GM13976 (cell line): ENCODE measurements at regions not wholly inside any gene's neighbourhood (a gene's known extent, or its start where the extent isn't known, plus 50 kb on each side); places are given as distances from the start of the nearest gene placed in this dataset.
A peak's percentile ranks its signal among the peaks of the same experiment; 100 is the strongest.

Experiments used
- DNase-seq: peaks from one replicate; pipeline ENCODE4 v3.0.0; 2012; ENCODE audit warnings: low spot score
- in situ Hi-C: fragments of 300-500 bp; cut with MboI; formaldehyde crosslinking; loops from one replicate; pipeline ENCODE4 v1.12.0; 2022; ENCODE audit warnings: low sequenced_read_pairs, mixed read lengths, inconsistent platforms; ENCODE audit not compliant: unreplicated experiment
- TF ChIP-seq, protein P1 (sequence below): IDR thresholded peaks from 2 replicates; pipeline ENCODE4 v1.5.1; 2012; ENCODE audit warnings: borderline replicate concordance, mild to moderate bottlenecking; ENCODE audit not compliant: insufficient read depth; ENCODE audit errors: extremely low read depth, missing control alignments, control extremely low read depth

DNA sequence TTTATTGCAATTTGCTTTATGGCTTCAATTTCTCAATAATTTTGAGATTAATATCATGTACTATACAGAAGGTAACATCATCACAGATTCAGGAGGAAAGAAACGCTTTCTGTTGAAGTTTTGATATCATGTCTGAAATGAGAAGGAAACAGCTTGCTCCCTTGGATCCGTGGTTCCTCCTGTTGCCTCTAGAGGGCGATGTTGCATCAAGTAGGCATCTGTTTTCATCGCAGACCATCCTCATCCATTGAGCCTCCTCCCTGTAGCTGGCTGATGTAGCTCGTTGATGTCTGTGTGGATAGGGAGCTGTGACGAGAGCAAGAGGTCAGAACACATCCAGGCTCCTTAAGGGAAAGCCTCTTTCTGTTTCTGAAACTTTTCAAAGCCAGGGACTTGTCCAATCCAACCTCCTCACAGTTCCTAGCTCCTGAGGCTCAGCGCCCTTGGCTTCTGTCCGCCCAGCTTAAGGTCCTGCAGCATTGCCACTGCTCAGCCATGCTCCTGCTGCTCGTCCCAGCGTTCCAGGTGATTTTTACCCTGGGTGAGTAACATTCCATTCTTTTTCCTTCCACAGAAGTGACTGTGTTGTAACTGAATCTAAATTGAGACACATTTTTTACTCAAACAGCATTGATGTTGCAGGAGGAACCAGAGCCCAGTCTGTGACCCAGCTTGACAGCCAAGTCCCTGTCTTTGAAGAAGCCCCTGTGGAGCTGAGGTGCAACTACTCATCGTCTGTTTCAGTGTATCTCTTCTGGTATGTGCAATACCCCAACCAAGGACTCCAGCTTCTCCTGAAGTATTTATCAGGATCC, 304.8 kb upstream of the OR4E1 start:
- DNase-seq, result peak; percentile 58
- in situ Hi-C loops, result no loop called here
- TF ChIP-seq, protein P1, sequence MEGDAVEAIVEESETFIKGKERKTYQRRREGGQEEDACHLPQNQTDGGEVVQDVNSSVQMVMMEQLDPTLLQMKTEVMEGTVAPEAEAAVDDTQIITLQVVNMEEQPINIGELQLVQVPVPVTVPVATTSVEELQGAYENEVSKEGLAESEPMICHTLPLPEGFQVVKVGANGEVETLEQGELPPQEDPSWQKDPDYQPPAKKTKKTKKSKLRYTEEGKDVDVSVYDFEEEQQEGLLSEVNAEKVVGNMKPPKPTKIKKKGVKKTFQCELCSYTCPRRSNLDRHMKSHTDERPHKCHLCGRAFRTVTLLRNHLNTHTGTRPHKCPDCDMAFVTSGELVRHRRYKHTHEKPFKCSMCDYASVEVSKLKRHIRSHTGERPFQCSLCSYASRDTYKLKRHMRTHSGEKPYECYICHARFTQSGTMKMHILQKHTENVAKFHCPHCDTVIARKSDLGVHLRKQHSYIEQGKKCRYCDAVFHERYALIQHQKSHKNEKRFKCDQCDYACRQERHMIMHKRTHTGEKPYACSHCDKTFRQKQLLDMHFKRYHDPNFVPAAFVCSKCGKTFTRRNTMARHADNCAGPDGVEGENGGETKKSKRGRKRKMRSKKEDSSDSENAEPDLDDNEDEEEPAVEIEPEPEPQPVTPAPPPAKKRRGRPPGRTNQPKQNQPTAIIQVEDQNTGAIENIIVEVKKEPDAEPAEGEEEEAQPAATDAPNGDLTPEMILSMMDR, result peak; percentile 92

DNA sequence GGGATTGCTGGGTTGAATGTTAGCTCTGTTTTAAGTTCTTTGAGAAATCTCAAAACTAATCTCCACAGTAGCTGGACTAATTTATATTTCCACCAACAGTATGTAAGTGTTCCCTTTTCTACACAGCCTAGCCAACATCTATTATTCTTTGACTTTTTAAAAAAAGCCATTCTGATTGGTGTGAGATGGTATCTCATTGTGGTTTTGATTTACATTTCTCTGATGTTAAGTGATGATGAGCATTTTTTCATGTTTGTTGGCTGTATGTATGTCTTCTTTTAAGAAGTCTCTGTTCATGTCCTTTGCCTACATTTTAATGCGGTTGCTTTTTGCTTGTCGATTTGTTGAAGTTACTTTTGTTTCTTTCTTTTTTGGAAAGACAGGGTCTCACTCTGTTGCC, 301.1 kb upstream of the OR4E1 start:
- DNase-seq, result no peak
- in situ Hi-C loops, result no loop called here
- TF ChIP-seq, protein P1, result no peak

DNA sequence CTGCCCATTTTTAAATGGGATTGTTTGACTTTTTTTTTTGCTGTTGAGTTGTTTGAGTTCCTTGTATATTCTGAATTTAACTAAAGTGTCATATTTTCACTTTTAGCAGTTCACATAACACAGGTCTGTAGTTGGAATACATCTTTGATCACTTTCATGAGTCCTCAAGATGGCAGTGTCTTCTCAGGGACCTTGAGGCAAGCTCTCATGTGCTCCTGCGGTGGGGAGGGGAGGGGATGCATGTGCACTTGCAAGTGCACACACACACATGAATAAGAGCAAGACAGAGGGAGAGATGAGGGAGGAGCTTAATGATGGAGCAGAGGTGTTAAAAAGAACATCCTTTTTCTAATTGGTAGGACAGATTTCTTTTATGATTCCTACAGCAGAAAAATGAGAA, 291.4 kb upstream of the OR4E1 start:
- TF ChIP-seq, protein P1, result no peak
- no peak for DNase-seq
- in situ Hi-C loops, result no loop called here

DNA sequence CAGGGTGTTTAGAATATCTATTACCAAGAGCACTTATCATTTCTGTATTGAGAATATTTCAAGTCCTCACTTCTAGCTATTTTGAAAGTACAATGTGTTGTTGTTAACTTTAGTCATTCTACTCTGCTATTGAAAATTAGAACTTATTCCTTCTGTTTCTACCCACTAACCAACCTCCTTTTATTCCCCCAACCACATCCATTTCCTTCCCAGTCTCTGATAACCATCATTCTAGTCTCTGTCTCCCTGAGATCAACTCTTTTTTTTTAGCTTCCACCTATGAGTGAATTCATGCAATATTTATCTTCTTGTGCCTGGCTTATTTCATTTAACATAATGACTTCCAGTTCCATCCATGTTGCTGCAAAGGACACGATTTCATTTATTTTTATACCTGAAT, 290.6 kb upstream of the OR4E1 start:
- no peak for DNase-seq
- TF ChIP-seq, protein P1, result no peak
- in situ Hi-C loops, result no loop called here

DNA sequence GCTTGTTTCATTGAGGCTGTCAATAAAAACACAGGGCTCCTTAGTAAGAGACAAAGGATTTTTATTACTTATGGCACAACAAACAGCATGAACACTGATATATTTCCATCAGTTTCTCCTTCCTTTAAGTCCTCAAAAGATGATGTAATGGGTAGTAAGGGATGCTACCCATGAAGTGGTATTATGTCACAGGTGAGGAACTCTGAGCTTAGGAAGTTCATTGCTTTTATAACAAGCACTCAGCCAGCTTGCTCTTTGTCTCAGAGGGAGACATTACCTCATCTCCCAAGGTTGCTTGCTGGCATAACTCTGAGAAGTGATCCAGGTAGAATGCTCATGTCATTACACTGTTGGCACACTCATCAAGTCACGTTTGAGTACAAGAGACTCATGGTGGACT, 287.0 kb upstream of the OR4E1 start:
- no peak for DNase-seq
- TF ChIP-seq, protein P1, result no peak
- in situ Hi-C loops, result no loop called here

DNA sequence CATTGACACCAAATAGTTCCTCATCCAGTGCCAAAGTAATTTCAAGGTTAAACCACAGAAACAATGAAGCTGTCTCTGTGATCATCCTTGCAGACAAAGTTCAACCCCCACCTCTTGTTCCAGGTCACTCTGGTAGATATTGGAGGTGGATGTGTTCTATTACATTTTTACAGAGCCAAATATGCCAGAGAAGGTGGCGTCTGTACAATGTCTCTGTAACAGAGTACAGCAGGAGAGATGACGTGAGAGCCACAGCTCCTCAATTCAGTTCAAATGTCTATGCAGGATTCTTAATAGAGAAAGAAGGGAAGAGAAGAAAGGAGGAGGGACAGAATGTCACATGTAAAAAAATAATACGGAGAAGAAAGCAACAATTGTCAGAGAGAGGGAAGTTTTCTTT, 268.3 kb upstream of the OR4E1 start:
- no peak for DNase-seq
- in situ Hi-C loops, result no loop called here
- TF ChIP-seq, protein P1, result no peak
